OCI-LY1 (cell line): ENCODE measurements at regions not wholly inside any gene's neighbourhood (a gene's known extent, or its start where the extent isn't known, plus 50 kb on each side); places are given as distances from the start of the nearest gene placed in this dataset.

ENCODE experiments used
- EZH2 ChIP-seq: fragments of 200-600 bp; sonication (generic), shearing (Covaris generic); IDR thresholded peaks from 2 replicates; pipeline ENCODE4 v1.8.0; 2017; ENCODE audit warnings: borderline replicate concordance, mixed run types, mild to moderate bottlenecking, antibody characterized with exemption, low read length, moderate library complexity, mixed read lengths
- TF ChIP-seq, protein P1 (sequence below): fragments of 200-600 bp; sonication (generic), shearing (Covaris generic); IDR thresholded peaks from 2 replicates; pipeline ENCODE4 v1.5.1; 2017; ENCODE audit warnings: mild to moderate bottlenecking, antibody characterized with exemption, low read length, moderate library complexity, mixed read lengths

- TF ChIP-seq, protein P1, sequence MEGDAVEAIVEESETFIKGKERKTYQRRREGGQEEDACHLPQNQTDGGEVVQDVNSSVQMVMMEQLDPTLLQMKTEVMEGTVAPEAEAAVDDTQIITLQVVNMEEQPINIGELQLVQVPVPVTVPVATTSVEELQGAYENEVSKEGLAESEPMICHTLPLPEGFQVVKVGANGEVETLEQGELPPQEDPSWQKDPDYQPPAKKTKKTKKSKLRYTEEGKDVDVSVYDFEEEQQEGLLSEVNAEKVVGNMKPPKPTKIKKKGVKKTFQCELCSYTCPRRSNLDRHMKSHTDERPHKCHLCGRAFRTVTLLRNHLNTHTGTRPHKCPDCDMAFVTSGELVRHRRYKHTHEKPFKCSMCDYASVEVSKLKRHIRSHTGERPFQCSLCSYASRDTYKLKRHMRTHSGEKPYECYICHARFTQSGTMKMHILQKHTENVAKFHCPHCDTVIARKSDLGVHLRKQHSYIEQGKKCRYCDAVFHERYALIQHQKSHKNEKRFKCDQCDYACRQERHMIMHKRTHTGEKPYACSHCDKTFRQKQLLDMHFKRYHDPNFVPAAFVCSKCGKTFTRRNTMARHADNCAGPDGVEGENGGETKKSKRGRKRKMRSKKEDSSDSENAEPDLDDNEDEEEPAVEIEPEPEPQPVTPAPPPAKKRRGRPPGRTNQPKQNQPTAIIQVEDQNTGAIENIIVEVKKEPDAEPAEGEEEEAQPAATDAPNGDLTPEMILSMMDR = no peak
- no peak for TF ChIP-seq EZH2
These were observed 431.1 kb downstream of the MFSD1 start for GRCh38 chr3:159232966-159233365.
